ENCODE measurements at regions not wholly inside any gene's neighbourhood (a gene's known extent, or its start where the extent isn't known, plus 50 kb on each side); places are given as distances from the start of the nearest gene placed in this dataset.

- Histone ChIP-seq H3K4me1 (ENCODE audit: insufficient read depth, poor library complexity, severe bottlenecking) (no peaks in the 10 kb centered on the region), H3K27ac (ENCODE audit: poor library complexity, severe bottlenecking) (no peak overlapping the region), H3K27me3 (ENCODE audit: insufficient read depth, poor library complexity, severe bottlenecking) (no peaks in the 10 kb centered on the region), H3K9me3 (ENCODE audit: severe bottlenecking) (no peaks in the 10 kb centered on the region), H3K36me3 (ENCODE audit: low read depth) (no peaks in the 10 kb centered on the region), H3K4me3 (ENCODE audit: severe bottlenecking) (no peak overlapping the region)
- ATAC-seq (ENCODE audit: low read depth) (no peak), DNase-seq (ENCODE audit: low spot score) (no peak)
- TF ChIP-seq CTCF (IDR thresholded peaks at IDR 0.05; ENCODE audit: poor library complexity, severe bottlenecking) = no peak
These were observed 105.4 kb upstream of the MPP7 start for GRCh38 chr10:28408237-28408777.

- ATAC-seq (ENCODE audit: low read depth) = no peak
- peak; percentile 18 for TF ChIP-seq CTCF (IDR thresholded peaks at IDR 0.05; ENCODE audit: poor library complexity, severe bottlenecking)
- Histone ChIP-seq H3K36me3 (ENCODE audit: low read depth) (no peaks in the 10 kb centered on the region), H3K27me3 (ENCODE audit: insufficient read depth, poor library complexity, severe bottlenecking) (no peaks in the 10 kb centered on the region), H3K9me3 (ENCODE audit: severe bottlenecking) (no peaks in the 10 kb centered on the region), H3K4me1 (ENCODE audit: insufficient read depth, poor library complexity, severe bottlenecking) (no peaks in the 10 kb centered on the region), H3K27ac (ENCODE audit: poor library complexity, severe bottlenecking) (no peak overlapping the region), H3K4me3 (ENCODE audit: severe bottlenecking) (no peak overlapping the region)
- no peak for DNase-seq (ENCODE audit: low spot score)
These were observed 107.7 kb upstream of the MPP7 start for GRCh38 chr10:28410420-28411135.

- Histone ChIP-seq H3K4me1 (ENCODE audit: insufficient read depth, poor library complexity, severe bottlenecking) (no peaks in the 10 kb centered on the region), H3K27ac (ENCODE audit: poor library complexity, severe bottlenecking) (no peak overlapping the region), H3K9me3 (ENCODE audit: severe bottlenecking) (no peaks in the 10 kb centered on the region), H3K4me3 (ENCODE audit: severe bottlenecking) (no peak overlapping the region), H3K27me3 (ENCODE audit: insufficient read depth, poor library complexity, severe bottlenecking) (no peaks in the 10 kb centered on the region), H3K36me3 (ENCODE audit: low read depth) (no peaks in the 10 kb centered on the region)
- TF ChIP-seq CTCF (IDR thresholded peaks at IDR 0.05; ENCODE audit: poor library complexity, severe bottlenecking) = no peak
- DNase-seq (ENCODE audit: low spot score) (no peak), ATAC-seq (ENCODE audit: low read depth) (no peak)
These were observed 108.2 kb upstream of the MPP7 start for GRCh38 chr10:28411136-28411460.

GRCh38 chr10:28411648-28412047 is 108.8 kb upstream of the MPP7 start:
- Histone ChIP-seq H3K4me1 (ENCODE audit: insufficient read depth, poor library complexity, severe bottlenecking) (no peaks in the 10 kb centered on the region), H3K27ac (ENCODE audit: poor library complexity, severe bottlenecking) (no peak overlapping the region), H3K4me3 (ENCODE audit: severe bottlenecking) (no peak overlapping the region), H3K27me3 (ENCODE audit: insufficient read depth, poor library complexity, severe bottlenecking) (no peaks in the 10 kb centered on the region), H3K36me3 (ENCODE audit: low read depth) (no peaks in the 10 kb centered on the region), H3K9me3 (ENCODE audit: severe bottlenecking) (no peaks in the 10 kb centered on the region)
- no peak for TF ChIP-seq CTCF (IDR thresholded peaks at IDR 0.05; ENCODE audit: poor library complexity, severe bottlenecking)
- ATAC-seq (ENCODE audit: low read depth) (peak; percentile 59; the same call in 2 of the 3 replicates), DNase-seq (ENCODE audit: low spot score) (no peak)

- Histone ChIP-seq H3K27me3 (ENCODE audit: insufficient read depth, poor library complexity, severe bottlenecking) (no peaks in the 10 kb centered on the region), H3K36me3 (ENCODE audit: low read depth) (no peaks in the 10 kb centered on the region), H3K9me3 (ENCODE audit: severe bottlenecking) (no peaks in the 10 kb centered on the region), H3K4me3 (ENCODE audit: severe bottlenecking) (no peak overlapping the region), H3K27ac (ENCODE audit: poor library complexity, severe bottlenecking) (no peak overlapping the region), H3K4me1 (ENCODE audit: insufficient read depth, poor library complexity, severe bottlenecking) (no peaks in the 10 kb centered on the region)
- no peak for TF ChIP-seq CTCF (IDR thresholded peaks at IDR 0.05; ENCODE audit: poor library complexity, severe bottlenecking)
- no peak for ATAC-seq (ENCODE audit: low read depth)
- DNase-seq (ENCODE audit: low spot score) = no peak
These were observed 114.8 kb upstream of the WAC start for GRCh38 chr10:28418069-28418468.
